CD4-positive, alpha-beta T cell (primary cell): ENCODE measurements at regions not wholly inside any gene's neighbourhood (a gene's known extent, or its start where the extent isn't known, plus 50 kb on each side); places are given as distances from the start of the nearest gene placed in this dataset.

Experiments used
- ATAC-seq: fragments of 200-7000 bp; cut with Tn5 transposase; one replicate; pipeline ENCODE4 v1.10.0; 2022; ENCODE audit warnings: mild to moderate bottlenecking; ENCODE audit not compliant: poor library complexity
- CTCF ChIA-PET: fragments of 350-600 bp; sonication (Branson Sonifier 250); formaldehyde crosslinking; loops from one replicate; lab custom pipeline; 2021; ENCODE audit warnings: antibody characterized with exemption, inconsistent platforms; lab: Charles Lee
- POLR2A ChIA-PET: fragments of 350-600 bp; sonication (Branson Sonifier 250); formaldehyde crosslinking; loops from one replicate; lab custom pipeline; 2021; ENCODE audit warnings: antibody characterized with exemption, inconsistent platforms; lab: Charles Lee
- DNase-seq, 14 experiments: peaks; one replicate each; pipeline ENCODE4 v3.0.0-alpha.2; 2013 to 2020; ENCODE audit warnings: mixed read lengths in 2 of 14
- H3K27ac ChIP-seq, 2 donors: one replicate each; pipeline versions ENCODE4 v1.5.1 to v1.7.0; 2013; ENCODE audit warnings: low read length in 2 of 2, low read depth in 1 of 2, mild to moderate bottlenecking in 1 of 2
- H3K27me3 ChIP-seq, 2 experiments: 1 replicate in 1 of 2; 2 replicates in 1 of 2; pipeline versions ENCODE4 v1.6.1 to v1.7.0; 2013; ENCODE audit warnings: low read length in 2 of 2, control low read depth in 1 of 2, mild to moderate bottlenecking in 1 of 2, moderate library complexity in 1 of 2; ENCODE audit not compliant: insufficient read depth in 2 of 2, control insufficient read depth in 1 of 2
- H3K36me3 ChIP-seq: one replicate; pipeline ENCODE4 v1.6.1; 2013; ENCODE audit warnings: low read length, control low read depth; ENCODE audit not compliant: insufficient read depth
- H3K4me1 ChIP-seq: one replicate; pipeline ENCODE4 v1.6.1; 2013; ENCODE audit warnings: low read length, control low read depth; ENCODE audit not compliant: insufficient read depth
- H3K4me3 ChIP-seq: one replicate; pipeline ENCODE4 v1.5.1; 2013; ENCODE audit warnings: mild to moderate bottlenecking, low read length, moderate library complexity
- H3K9me3 ChIP-seq, 2 experiments: 1 replicate in 1 of 2; 2 replicates in 1 of 2; pipeline versions ENCODE4 v1.6.1 to v1.7.0; 2013; ENCODE audit warnings: low read length in 2 of 2, mild to moderate bottlenecking in 2 of 2, control low read depth in 1 of 2, moderate library complexity in 1 of 2; ENCODE audit not compliant: control insufficient read depth in 1 of 2, insufficient read depth in 1 of 2
- H3K27ac Mint-ChIP-seq: one replicate; pipeline ENCODE4 v1.8.0; 2020; ENCODE audit warnings: mixed read lengths
- H3K27me3 Mint-ChIP-seq: one replicate; pipeline ENCODE4 v1.8.0; 2021; ENCODE audit warnings: mixed read lengths
- H3K36me3 Mint-ChIP-seq: one replicate; pipeline ENCODE4 v1.8.0; 2021; ENCODE audit warnings: low read depth, mixed read lengths
- H3K4me1 Mint-ChIP-seq: one replicate; pipeline ENCODE4 v1.8.0; 2021; ENCODE audit warnings: low read depth, mixed read lengths
- H3K4me3 Mint-ChIP-seq: one replicate; pipeline ENCODE4 v1.8.0; 2020; ENCODE audit warnings: mild to moderate bottlenecking, mixed read lengths
- H3K9me3 Mint-ChIP-seq: one replicate; pipeline ENCODE4 v1.8.0; 2020; ENCODE audit warnings: mixed read lengths
- intact Hi-C, 2 experiments: fragments of 100-400 bp; cut with DNase I in 1 of 2; cut with micrococcal nuclease in 1 of 2; formaldehyde crosslinking; loops; one replicate each; pipeline versions ENCODE4 v1.15.1 to v1.9.0; 2023 to 2025; cut with DNase I, micrococcal nuclease
- TF ChIP-seq, protein P1 (sequence below): fragments of 200-600 bp; IDR thresholded peaks from one replicate; pipeline ENCODE4 v1.8.0; 2022; ENCODE audit warnings: antibody characterized with exemption, mild to moderate bottlenecking

DNA sequence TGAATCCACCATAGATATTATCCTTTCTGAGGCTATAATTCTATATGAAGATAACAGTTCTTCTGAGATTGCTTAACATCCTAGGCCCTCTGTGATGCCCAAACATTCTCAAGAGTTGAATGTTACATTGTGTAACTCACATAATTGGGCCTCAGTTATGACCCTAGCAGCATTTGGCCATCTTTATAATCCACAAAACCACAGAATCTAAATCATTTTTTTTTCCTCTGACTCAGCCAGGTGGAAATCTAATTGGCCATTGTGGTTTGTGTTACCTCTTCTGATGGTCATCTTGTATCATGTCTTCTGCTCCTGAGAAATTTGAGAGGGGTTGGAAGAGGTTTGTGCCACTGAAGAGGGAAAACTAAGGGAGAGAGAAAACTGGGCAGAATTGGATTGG lies 99.5 kb downstream of the LINC00237 start:
- Histone ChIP-seq H3K27ac (no peak overlapping the region), H3K4me3 (no peak overlapping the region), H3K36me3 (no peaks in the 10 kb centered on the region), H3K4me1 (no peaks in the 10 kb centered on the region), H3K9me3 (no peaks in the 10 kb centered on the region), H3K27me3 (peaks cover 0 to 3% of the 10 kb centered on the region in 2 experiments)
- H3K27me3 Mint-ChIP-seq, result peaks cover 26% of the 10 kb centered on the region
- POLR2A ChIA-PET, result no interaction called here
- intact Hi-C loops, result no loop called here
- TF ChIP-seq, protein P1, sequence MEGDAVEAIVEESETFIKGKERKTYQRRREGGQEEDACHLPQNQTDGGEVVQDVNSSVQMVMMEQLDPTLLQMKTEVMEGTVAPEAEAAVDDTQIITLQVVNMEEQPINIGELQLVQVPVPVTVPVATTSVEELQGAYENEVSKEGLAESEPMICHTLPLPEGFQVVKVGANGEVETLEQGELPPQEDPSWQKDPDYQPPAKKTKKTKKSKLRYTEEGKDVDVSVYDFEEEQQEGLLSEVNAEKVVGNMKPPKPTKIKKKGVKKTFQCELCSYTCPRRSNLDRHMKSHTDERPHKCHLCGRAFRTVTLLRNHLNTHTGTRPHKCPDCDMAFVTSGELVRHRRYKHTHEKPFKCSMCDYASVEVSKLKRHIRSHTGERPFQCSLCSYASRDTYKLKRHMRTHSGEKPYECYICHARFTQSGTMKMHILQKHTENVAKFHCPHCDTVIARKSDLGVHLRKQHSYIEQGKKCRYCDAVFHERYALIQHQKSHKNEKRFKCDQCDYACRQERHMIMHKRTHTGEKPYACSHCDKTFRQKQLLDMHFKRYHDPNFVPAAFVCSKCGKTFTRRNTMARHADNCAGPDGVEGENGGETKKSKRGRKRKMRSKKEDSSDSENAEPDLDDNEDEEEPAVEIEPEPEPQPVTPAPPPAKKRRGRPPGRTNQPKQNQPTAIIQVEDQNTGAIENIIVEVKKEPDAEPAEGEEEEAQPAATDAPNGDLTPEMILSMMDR, result no peak
- CTCF ChIA-PET, result no interaction called here
- no peak for ATAC-seq
- no peaks in the 10 kb centered on the region for H3K36me3 Mint-ChIP-seq
- no peak overlapping the region for H3K27ac Mint-ChIP-seq
- no peaks in the 10 kb centered on the region for H3K9me3 Mint-ChIP-seq
- no peak for DNase-seq
- no peaks in the 10 kb centered on the region for H3K4me1 Mint-ChIP-seq
- no peak overlapping the region for H3K4me3 Mint-ChIP-seq

DNA sequence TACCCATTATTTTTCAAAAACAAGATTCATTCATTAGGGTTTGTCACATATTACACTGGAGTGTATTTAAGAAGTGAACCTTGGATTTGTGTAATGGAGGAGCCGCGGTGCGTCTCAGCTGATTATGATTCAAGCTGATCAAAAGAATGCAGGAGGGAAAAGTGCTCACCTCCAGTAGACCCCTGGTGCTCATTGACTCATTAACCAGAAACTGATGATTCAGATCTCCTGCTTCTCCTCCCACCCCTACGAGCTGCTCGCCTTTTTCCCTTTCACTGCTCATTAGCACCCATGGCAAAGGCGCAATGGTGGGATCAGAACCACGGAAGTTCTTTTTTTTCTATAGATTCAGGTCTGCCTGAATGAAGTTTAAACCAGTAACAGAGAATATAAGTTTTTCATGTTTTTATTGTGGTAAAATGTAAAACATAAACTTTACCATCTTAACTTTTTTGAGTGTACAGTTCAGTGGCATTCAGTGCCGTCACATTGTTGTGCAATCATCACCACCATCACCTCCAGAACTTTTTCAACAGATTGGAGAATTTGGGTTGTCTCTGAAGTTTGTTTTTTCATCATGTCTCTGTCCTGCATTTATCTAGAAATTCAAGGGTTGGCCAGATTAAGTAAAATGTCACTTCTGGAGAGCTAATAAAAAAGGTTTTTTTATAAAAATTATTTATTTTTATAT lies 101.6 kb downstream of the LINC00237 start:
- Mint-ChIP-seq H3K4me3 (no peak overlapping the region), H3K9me3 (no peaks in the 10 kb centered on the region), H3K27ac (no peak overlapping the region), H3K27me3 (peaks cover 30% of the 10 kb centered on the region), H3K4me1 (no peaks in the 10 kb centered on the region), H3K36me3 (no peaks in the 10 kb centered on the region)
- intact Hi-C loops, result no loop called here
- ChIA-PET CTCF (no interaction called here), POLR2A (no interaction called here)
- no peaks in the 10 kb centered on the region for H3K9me3 ChIP-seq
- no peak for ATAC-seq
- TF ChIP-seq, protein P1, result no peak
- H3K27ac ChIP-seq, result no peak overlapping the region
- H3K4me3 ChIP-seq, result no peak overlapping the region
- H3K36me3 ChIP-seq, result no peaks in the 10 kb centered on the region
- H3K4me1 ChIP-seq, result no peaks in the 10 kb centered on the region
- DNase-seq, result no peak
- peaks cover 0 to 3% of the 10 kb centered on the region in 2 experiments for H3K27me3 ChIP-seq

DNA sequence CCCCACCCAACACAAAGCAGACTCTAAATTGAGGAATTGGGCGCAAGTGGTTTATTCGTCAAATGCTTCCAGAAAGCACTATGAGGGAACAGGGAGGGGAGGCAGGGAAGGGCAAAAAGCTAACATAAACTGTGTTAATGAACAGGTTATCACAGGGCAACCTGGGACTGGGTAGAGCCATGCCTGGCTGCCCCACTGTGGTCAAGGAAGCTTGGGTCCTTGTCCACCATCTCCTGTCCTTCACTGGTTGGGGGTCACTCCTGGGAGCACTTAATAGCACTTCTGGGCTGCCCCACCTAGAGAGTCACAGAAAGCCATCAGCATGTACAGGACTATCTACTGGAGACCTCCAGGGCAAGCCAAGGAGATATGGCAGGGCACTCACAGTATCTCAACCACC lies 102.3 kb downstream of the LINC00237 start:
- CTCF ChIA-PET, result no interaction called here
- Mint-ChIP-seq H3K4me3 (no peak overlapping the region), H3K9me3 (no peaks in the 10 kb centered on the region), H3K27me3 (peaks cover 26% of the 10 kb centered on the region), H3K36me3 (no peaks in the 10 kb centered on the region), H3K4me1 (no peaks in the 10 kb centered on the region), H3K27ac (no peak overlapping the region)
- ATAC-seq (no peak), DNase-seq (no peak)
- intact Hi-C loops, result no loop called here
- Histone ChIP-seq H3K27ac (no peak overlapping the region), H3K9me3 (no peaks in the 10 kb centered on the region), H3K27me3 (peaks cover 0 to 3% of the 10 kb centered on the region in 2 experiments), H3K4me1 (no peaks in the 10 kb centered on the region), H3K4me3 (no peak overlapping the region), H3K36me3 (no peaks in the 10 kb centered on the region)
- TF ChIP-seq, protein P1, result no peak
- POLR2A ChIA-PET, result no interaction called here
